GM18499 (cell line): ENCODE measurements at regions not wholly inside any gene's neighbourhood (a gene's known extent, or its start where the extent isn't known, plus 50 kb on each side); places are given as distances from the start of the nearest gene placed in this dataset.
"Not testable (repeated sequence)": the region's sequence is repeated elsewhere in the genome, so short reads cannot be mapped to it uniquely, and the experiment has no call there.

Experiments
- ATAC-seq: cut with Tn5 transposase; IDR thresholded peaks from one replicate; pipeline ENCODE4 v1.9.1; 2021; ENCODE audit warnings: moderate number of reproducible peaks; ENCODE audit not compliant: insufficient read depth, unreplicated experiment

GRCh38 chr18:27314996-27315395 lies 129.9 kb upstream of the CHST9 start:
- ATAC-seq: no peak

GRCh38 chr18:27313678-27314077 lies 128.6 kb upstream of the CHST9 start:
- ATAC-seq: no peak

GRCh38 chr18:27312853-27313252 lies 127.7 kb upstream of the CHST9 start:
- ATAC-seq: no peak

GRCh38 chr18:27312153-27312552 lies 127.0 kb upstream of the CHST9 start:
- ATAC-seq: no peak

GRCh38 chr18:27311114-27311513 lies 126.0 kb upstream of the CHST9 start:
- ATAC-seq: no peak

GRCh38 chr18:27301615-27302378 lies 116.7 kb upstream of the CHST9 start:
- ATAC-seq: no peak

- no peak for ATAC-seq
Observed at GRCh38 chr18:27298214-27298804, 113.2 kb upstream of the CHST9 start.

GRCh38 chr18:27285973-27286562 lies 101.0 kb upstream of the CHST9 start:
- not testable (repeated sequence) for ATAC-seq

- ATAC-seq: no peak
Observed at GRCh38 chr18:27278131-27278530, 93.0 kb upstream of the CHST9 start.

- no peak for ATAC-seq
Observed at GRCh38 chr18:27277554-27277953, 92.4 kb upstream of the CHST9 start.

- no peak for ATAC-seq
Observed at GRCh38 chr18:27276886-27277285, 91.8 kb upstream of the CHST9 start.

- ATAC-seq: no peak
Observed at GRCh38 chr18:27276479-27276878, 91.4 kb upstream of the CHST9 start.

GRCh38 chr18:27274901-27275300 lies 89.8 kb upstream of the CHST9 start:
- no peak for ATAC-seq

GRCh38 chr18:27270508-27270907 lies 85.4 kb upstream of the CHST9 start:
- ATAC-seq: no peak

GRCh38 chr18:27263369-27263768 lies 78.3 kb upstream of the CHST9 start:
- no peak for ATAC-seq

- ATAC-seq: no peak
Observed at GRCh38 chr18:27261769-27262549, 76.9 kb upstream of the CHST9 start.

GRCh38 chr18:27253571-27253970 lies 68.5 kb upstream of the CHST9 start:
- no peak for ATAC-seq

- no peak for ATAC-seq
Observed at GRCh38 chr18:27250471-27250870, 65.4 kb upstream of the CHST9 start.

- ATAC-seq: no peak
Observed at GRCh38 chr18:27249933-27250332, 64.8 kb upstream of the CHST9 start.

GRCh38 chr18:27244259-27244658 lies 59.2 kb upstream of the CHST9 start:
- ATAC-seq: no peak
